IMR-90 (cell line): ENCODE measurements at regions not wholly inside any gene's neighbourhood (a gene's known extent, or its start where the extent isn't known, plus 50 kb on each side); places are given as distances from the start of the nearest gene placed in this dataset.

ENCODE experiments used
- ATAC-seq: fragments of 200-7000 bp; cut with Tn5 transposase; 2 replicates; pipeline ENCODE4 v1.9.1; 2020; ENCODE audit warnings: low read depth, mild to moderate bottlenecking, moderate library complexity
- BruUV-seq: library from RNA; stranded (reverse); fragments of 400-500 nt; replicated peaks from 2 replicates; lab custom pipeline; 2021; lab: Mats Ljungman, UMichigan
- CTCF ChIA-PET: fragments of 300-600 bp; formaldehyde crosslinking; extraction: SDS; loops from one replicate; lab custom pipeline; 2021; ENCODE audit warnings: antibody characterized with exemption; lab: Yijun Ruan, JAX
- POLR2A ChIA-PET: fragments of 300-600 bp; sonication (Branson Sonifier 250); formaldehyde crosslinking; loops from one replicate; lab custom pipeline; 2022; ENCODE audit warnings: antibody characterized with exemption; ENCODE audit not compliant: unreplicated experiment; lab: Charles Lee
- DNase-seq: peaks from one replicate; pipeline ENCODE4 v3.0.0; 2013
- H2AFZ ChIP-seq: replicated peaks from 2 replicates; pipeline ENCODE3; 2013; ENCODE audit warnings: low read length, mild to moderate bottlenecking; ENCODE audit not compliant: poor library complexity
- H2AK5ac ChIP-seq: 2 replicates; pipeline ENCODE4 v1.6.1; 2013; ENCODE audit warnings: low read depth, low read length, inconsistent platforms
- H2AK9ac ChIP-seq: replicated peaks from 2 replicates; pipeline ENCODE3; 2013; ENCODE audit warnings: mild to moderate bottlenecking, low read depth, low read length, moderate library complexity; ENCODE audit not compliant: poor library complexity
- H2BK120ac ChIP-seq: 2 replicates; pipeline ENCODE4 v1.6.1; 2013; ENCODE audit warnings: low read depth, low read length, inconsistent platforms
- H2BK15ac ChIP-seq: 3 replicates; pipeline ENCODE4 v1.6.1; 2013; ENCODE audit warnings: low read depth, low read length, inconsistent platforms
- H2BK20ac ChIP-seq: 2 replicates; pipeline ENCODE4 v1.6.1; 2013; ENCODE audit warnings: low read depth, mild to moderate bottlenecking, inconsistent platforms, low read length, moderate library complexity
- H2BK5ac ChIP-seq: 2 replicates; pipeline ENCODE4 v1.6.1; 2013; ENCODE audit warnings: mild to moderate bottlenecking, low read depth, low read length, inconsistent platforms; ENCODE audit not compliant: poor library complexity, severe bottlenecking
- H3K14ac ChIP-seq: replicated peaks from 2 replicates; pipeline ENCODE4 v1.6.1; 2013; ENCODE audit warnings: low read depth, low read length, inconsistent platforms
- H3K18ac ChIP-seq: 2 replicates; pipeline ENCODE4 v1.6.1; 2013; ENCODE audit warnings: low read depth, low read length, control low read depth
- H3K23ac ChIP-seq: 2 replicates; pipeline ENCODE4 v1.6.1; 2013; ENCODE audit warnings: low read depth, low read length, inconsistent platforms
- H3K27ac ChIP-seq: 2 replicates; pipeline ENCODE4 v1.5.1; 2013; ENCODE audit warnings: mild to moderate bottlenecking, control low read depth, low read length; ENCODE audit not compliant: insufficient read depth
- H3K27me3 ChIP-seq: 2 replicates; pipeline ENCODE4 v1.6.1; 2013; ENCODE audit warnings: low read length; ENCODE audit not compliant: control insufficient read depth, insufficient read depth
- H3K36me3 ChIP-seq: 2 replicates; pipeline ENCODE4 v1.6.1; 2013; ENCODE audit warnings: low read length, mixed read lengths; ENCODE audit not compliant: control insufficient read depth, insufficient read depth
- H3K4ac ChIP-seq: 2 replicates; pipeline ENCODE4 v1.6.1; 2013; ENCODE audit warnings: low read depth, low read length, inconsistent platforms
- H3K4me1 ChIP-seq: 2 replicates; pipeline ENCODE4 v1.6.1; 2013; ENCODE audit warnings: low read length, mixed read lengths; ENCODE audit not compliant: control insufficient read depth, insufficient read depth
- H3K4me2 ChIP-seq: 2 replicates; pipeline ENCODE4 v1.6.1; 2013; ENCODE audit warnings: low read depth, mild to moderate bottlenecking, control low read depth, low read length, moderate library complexity
- H3K4me3 ChIP-seq: 2 replicates; pipeline ENCODE4 v1.5.1; 2013; ENCODE audit warnings: low read depth, mild to moderate bottlenecking, control low read depth, low read length, moderate library complexity; ENCODE audit not compliant: insufficient read depth
- H3K56ac ChIP-seq: 2 replicates; pipeline ENCODE4 v1.6.1; 2013; ENCODE audit warnings: low read length, inconsistent platforms; ENCODE audit not compliant: insufficient read depth; ENCODE audit errors: extremely low read depth
- H3K79me1 ChIP-seq, 2 experiments: 2 replicates each; pipeline ENCODE4 v1.6.1; 2013; ENCODE audit warnings: low read length in 2 of 2, inconsistent platforms in 1 of 2, low read depth in 1 of 2
- H3K9ac ChIP-seq: 2 replicates; pipeline ENCODE4 v1.6.1; 2013; ENCODE audit warnings: low read depth, low read length, control low read depth
- H3K9me1 ChIP-seq: 2 replicates; pipeline ENCODE4 v1.6.1; 2013; ENCODE audit warnings: low read length, inconsistent platforms; ENCODE audit not compliant: insufficient read depth
- H3K9me3 ChIP-seq: 2 replicates; pipeline ENCODE4 v1.6.1; 2013; ENCODE audit warnings: low read length; ENCODE audit not compliant: control insufficient read depth, insufficient read depth
- H4K20me1 ChIP-seq: 2 replicates; pipeline ENCODE4 v1.6.1; 2013; ENCODE audit warnings: low read length, inconsistent platforms; ENCODE audit not compliant: insufficient read depth
- H4K5ac ChIP-seq: 2 replicates; pipeline ENCODE4 v1.6.1; 2013; ENCODE audit warnings: mild to moderate bottlenecking, low read depth, low read length, control low read depth
- H4K8ac ChIP-seq, 2 experiments: 2 replicates each; pipeline ENCODE4 v1.6.1; 2013; ENCODE audit warnings: low read depth in 2 of 2, low read length in 2 of 2, control low read depth in 1 of 2, inconsistent platforms in 1 of 2
- H4K91ac ChIP-seq: 2 replicates; pipeline ENCODE4 v1.6.1; 2013; ENCODE audit warnings: low read depth, low read length, inconsistent platforms; ENCODE audit not compliant: insufficient read depth
- BHLHE40 ChIP-seq: fragments of 150-350 bp; IDR thresholded peaks from 2 replicates; pipeline ENCODE4 v1.6.1; 2016; ENCODE audit warnings: mild to moderate bottlenecking, low read depth, low read length
- CHD1 ChIP-seq: IDR thresholded peaks from 2 replicates; pipeline ENCODE4 v1.6.1; 2012; ENCODE audit warnings: low read depth, low read length, improper control_type of control experiment
- ELK1 ChIP-seq: fragments of 150-350 bp; IDR thresholded peaks from 2 replicates; pipeline ENCODE4 v1.6.1; 2016; ENCODE audit warnings: low read depth, mild to moderate bottlenecking, low read length, moderate library complexity, borderline replicate concordance
- MAZ ChIP-seq: IDR thresholded peaks from 2 replicates; pipeline ENCODE4 v1.6.1; 2012; ENCODE audit warnings: low read depth, mild to moderate bottlenecking, low read length, improper control_type of control experiment, moderate library complexity, borderline replicate concordance
- MXI1 ChIP-seq: IDR thresholded peaks from 2 replicates; pipeline ENCODE4 v1.6.1; 2012; ENCODE audit warnings: low read depth, mild to moderate bottlenecking, low read length, moderate library complexity, borderline replicate concordance
- RFX5 ChIP-seq: IDR thresholded peaks from 2 replicates; pipeline ENCODE4 v1.8.0; 2012; ENCODE audit warnings: low read depth, mild to moderate bottlenecking, low read length, moderate library complexity
- SMC3 ChIP-seq: fragments of 150-350 bp; IDR thresholded peaks from 2 replicates; pipeline ENCODE4 v1.6.1; 2016; ENCODE audit warnings: low read depth, mild to moderate bottlenecking, antibody characterized with exemption, low read length, moderate library complexity
- WGBS, 2 experiments: methylation state at CpG; one replicate each; pipeline versions ENCODE4 v1.1.5 to v1.1.7; 2013; ENCODE audit warnings: missing lambda C conversion rate in 2 of 2; ENCODE audit not compliant: insufficient read length in 1 of 2; ENCODE audit errors: extremely low coverage in 2 of 2; 5-methylcytosine and 5-hydroxymethylcytosine counted together
- dilution Hi-C: fragments of 300-500 bp; cut with HindIII; formaldehyde crosslinking; loops from one replicate; pipeline ENCODE4 v1.14.3; 2018; ENCODE audit warnings: low sequenced_read_pairs; ENCODE audit not compliant: unreplicated experiment
- in situ Hi-C: fragments of 300-500 bp; cut with MboI; formaldehyde crosslinking; loops from 3 replicates; pipeline ENCODE4 v1.14.3; 2019; ENCODE audit warnings: low sequenced_read_pairs, inconsistent platforms, mixed read lengths
- intact Hi-C: fragments of 100-400 bp; cut with micrococcal nuclease; formaldehyde crosslinking; loops from 2 replicates; pipeline ENCODE4 v1.10.0; 2022
- TF ChIP-seq, protein P1 (sequence below): fragments of 150-350 bp; IDR thresholded peaks from 2 replicates; pipeline ENCODE4 v1.6.1; 2017; ENCODE audit warnings: mild to moderate bottlenecking, antibody characterized with exemption, low read length, low read depth

DNA sequence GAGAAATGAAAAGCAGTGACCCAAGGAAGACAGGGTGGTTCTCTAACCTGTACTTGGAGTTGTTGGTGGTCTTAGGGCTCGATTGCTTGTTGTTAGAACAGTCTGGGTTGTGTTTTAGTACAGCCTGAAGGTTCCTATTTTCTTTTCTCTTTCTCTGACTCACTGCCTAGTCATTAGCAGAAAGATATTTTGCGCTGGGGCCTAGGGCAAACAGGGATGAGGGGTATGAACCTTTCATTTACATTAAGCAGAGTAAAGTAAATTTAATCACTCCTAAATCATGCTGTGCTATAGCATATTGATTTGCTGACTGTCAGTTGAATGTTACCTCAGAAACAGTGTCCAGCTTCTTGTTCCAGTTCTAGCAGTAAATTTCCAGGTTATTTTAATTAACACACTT is 197.2 kb downstream of the RWDD3 start:
- BruUV-seq: no TSS peak
- Histone ChIP-seq H3K79me1 (no peaks in the 10 kb centered on the region), H3K9ac (no peak overlapping the region), H4K20me1 (no peaks in the 10 kb centered on the region), H4K5ac (no peak overlapping the region), H2AFZ (no peak overlapping the region), H3K4me3 (no peak overlapping the region), H2BK120ac (no peak overlapping the region), H2BK5ac (no peak overlapping the region), H3K4me1 (no peaks in the 10 kb centered on the region), H2BK20ac (no peak overlapping the region), H3K4ac (no peak overlapping the region), H3K36me3 (no peaks in the 10 kb centered on the region), H4K91ac (no peak overlapping the region), H2AK5ac (no peak overlapping the region), H3K18ac (no peak overlapping the region), H3K4me2 (no peak overlapping the region), H2BK15ac (no peak overlapping the region), H3K9me3 (no peaks in the 10 kb centered on the region), H4K8ac (no peak overlapping the region), H3K23ac (no peak overlapping the region), H3K9me1 (no peaks in the 10 kb centered on the region), H3K27ac (no peak overlapping the region), H3K14ac (no peak overlapping the region), H3K27me3 (no peaks in the 10 kb centered on the region), H3K56ac (no peak overlapping the region), H2AK9ac (no peak overlapping the region)
- CTCF ChIA-PET: no interaction called here
- no peak for ATAC-seq
- in situ Hi-C loops: no loop called here
- no CpG with 5 or more reads among the region's 2 CpGs for WGBS, 2 experiments
- dilution Hi-C loops: no loop called here
- intact Hi-C loops: no loop called here
- POLR2A ChIA-PET: no interaction called here
- TF ChIP-seq MAZ: no peak
- TF ChIP-seq BHLHE40: no peak
- TF ChIP-seq, protein P1, sequence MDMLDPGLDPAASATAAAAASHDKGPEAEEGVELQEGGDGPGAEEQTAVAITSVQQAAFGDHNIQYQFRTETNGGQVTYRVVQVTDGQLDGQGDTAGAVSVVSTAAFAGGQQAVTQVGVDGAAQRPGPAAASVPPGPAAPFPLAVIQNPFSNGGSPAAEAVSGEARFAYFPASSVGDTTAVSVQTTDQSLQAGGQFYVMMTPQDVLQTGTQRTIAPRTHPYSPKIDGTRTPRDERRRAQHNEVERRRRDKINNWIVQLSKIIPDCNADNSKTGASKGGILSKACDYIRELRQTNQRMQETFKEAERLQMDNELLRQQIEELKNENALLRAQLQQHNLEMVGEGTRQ: no peak
- no peak for TF ChIP-seq ELK1
- no peak for TF ChIP-seq CHD1
- no peak for TF ChIP-seq SMC3
- no peak for TF ChIP-seq MXI1
- TF ChIP-seq RFX5: no peak
- no peak for DNase-seq
